Endothelial cell of umbilical vein (primary cell): ENCODE measurements at regions not wholly inside any gene's neighbourhood (a gene's known extent, or its start where the extent isn't known, plus 50 kb on each side); places are given as distances from the start of the nearest gene placed in this dataset.

Source experiments
- BruUV-seq: library from RNA; stranded (reverse); fragments of 400-500 nt; replicated peaks from 2 replicates; lab custom pipeline; 2021; lab: Mats Ljungman, UMichigan
- CTCF ChIA-PET: fragments of 300-600, 350-600 bp; sonication (Branson Sonifier 250); formaldehyde crosslinking; loops from one replicate; lab custom pipeline; 2021; ENCODE audit warnings: antibody characterized with exemption, inconsistent platforms; lab: Charles Lee
- POLR2A ChIA-PET: fragments of 300-600, 350-600 bp; sonication (Branson Sonifier 250); formaldehyde crosslinking; loops from one replicate; lab custom pipeline; 2021; ENCODE audit warnings: antibody characterized with exemption, inconsistent platforms; lab: Charles Lee
- DNase-seq: peaks from one replicate; pipeline ENCODE4 v3.0.0-alpha.2; 2011; ENCODE audit warnings: low read depth, low spot score
- FAIRE-seq: peaks from 2 replicates; lab custom pipeline; 2011; peaks lifted over from hg19 to GRCh38; lab: Jason Lieb, UNC
- H2AFZ ChIP-seq: 2 replicates; pipeline ENCODE4 v1.6.0; 2012; ENCODE audit warnings: low read depth, low read length, control low read depth, inconsistent platforms
- H3K27ac ChIP-seq: 2 replicates; pipeline ENCODE4 v1.5.1; 2011; ENCODE audit warnings: low read depth, mild to moderate bottlenecking, control low read depth, low read length, moderate library complexity; ENCODE audit not compliant: insufficient read depth
- H3K27me3 ChIP-seq, 2 experiments: 2 replicates each; pipeline versions ENCODE4 v1.6.0 to v1.6.1; 2011; ENCODE audit warnings: low read length in 2 of 2, mixed read lengths in 1 of 2; ENCODE audit not compliant: control insufficient read depth in 2 of 2, insufficient read depth in 2 of 2
- H3K36me3 ChIP-seq, 2 experiments: 2 replicates in 1 of 2; 3 replicates in 1 of 2; pipeline ENCODE4 v1.5.1; 2011; ENCODE audit warnings: low read length in 2 of 2, mild to moderate bottlenecking in 1 of 2, moderate library complexity in 1 of 2; ENCODE audit not compliant: control insufficient read depth in 2 of 2, insufficient read depth in 2 of 2; ENCODE audit errors: extremely low read depth in 1 of 2
- H3K4me1 ChIP-seq: 3 replicates; pipeline ENCODE4 v1.5.1; 2011; ENCODE audit warnings: mild to moderate bottlenecking, low read length; ENCODE audit not compliant: control insufficient read depth, insufficient read depth; ENCODE audit errors: extremely low read depth
- H3K4me2 ChIP-seq: 2 replicates; pipeline ENCODE4 v1.6.1; 2011; ENCODE audit warnings: low read length, control low read depth, mixed read lengths; ENCODE audit not compliant: insufficient read depth
- H3K4me3 ChIP-seq, 3 experiments: fragments of 200-600 bp in 1 of 3; sonication (generic), shearing (Covaris generic) in 1 of 3; replicated peaks in 1 of 3; 2 replicates each; pipeline ENCODE4 v1.5.1; 2011 to 2016; ENCODE audit warnings: control low read depth in 3 of 3, low read length in 3 of 3, mild to moderate bottlenecking in 2 of 3, inconsistent platforms in 1 of 3, low read depth in 1 of 3, moderate library complexity in 1 of 3; ENCODE audit not compliant: insufficient read depth in 1 of 3
- H3K79me2 ChIP-seq: 2 replicates; pipeline ENCODE4 v1.6.0; 2012; ENCODE audit warnings: low read length, inconsistent platforms; ENCODE audit not compliant: control insufficient read depth, insufficient read depth
- H3K9ac ChIP-seq: replicated peaks from 2 replicates; pipeline ENCODE3; 2011; ENCODE audit warnings: low read length, control low read depth; ENCODE audit not compliant: insufficient read depth; ENCODE audit errors: extremely low read depth
- H3K9me1 ChIP-seq: replicated peaks from 3 replicates; pipeline ENCODE4 v1.6.0; 2011; ENCODE audit warnings: mild to moderate bottlenecking, low read length; ENCODE audit not compliant: control insufficient read depth, insufficient read depth; ENCODE audit errors: extremely low read depth
- H3K9me3 ChIP-seq: replicated peaks from 2 replicates; pipeline ENCODE4 v1.5.1; 2012; ENCODE audit warnings: low read length, inconsistent platforms; ENCODE audit not compliant: control insufficient read depth, insufficient read depth
- H4K20me1 ChIP-seq: replicated peaks from 2 replicates; pipeline ENCODE3; 2011; ENCODE audit warnings: mild to moderate bottlenecking, low read length; ENCODE audit not compliant: control insufficient read depth, insufficient read depth; ENCODE audit errors: extremely low read depth
- EZH2 ChIP-seq: IDR thresholded peaks from 2 replicates; pipeline ENCODE4 v1.6.1; 2012; ENCODE audit warnings: borderline replicate concordance, low read depth, mild to moderate bottlenecking, moderate library complexity, low read length, inconsistent platforms; ENCODE audit not compliant: severe bottlenecking
- FOS ChIP-seq: IDR thresholded peaks from 2 replicates; pipeline ENCODE4 v1.6.1; 2011; ENCODE audit warnings: mild to moderate bottlenecking, low read length, moderate library complexity, borderline replicate concordance; ENCODE audit not compliant: insufficient read depth
- GATA2 ChIP-seq: IDR thresholded peaks from 2 replicates; pipeline ENCODE4 v1.7.0; 2011; ENCODE audit warnings: low read depth, mild to moderate bottlenecking, moderate library complexity, mixed read lengths, low read length; ENCODE audit not compliant: insufficient read length, insufficient read depth
- MYC ChIP-seq: IDR thresholded peaks from one replicate; pipeline ENCODE4 v1.6.1; 2011; ENCODE audit warnings: mild to moderate bottlenecking, low read depth, low read length
- POLR2AphosphoS5 ChIP-seq: IDR thresholded peaks from 2 replicates; pipeline ENCODE4 v1.6.1; 2012; ENCODE audit warnings: low read depth, mild to moderate bottlenecking, control low read depth, low read length, moderate library complexity; ENCODE audit not compliant: insufficient read depth
- dilution Hi-C: fragments of 300-500 bp; cut with MboI; formaldehyde crosslinking; loops from one replicate; pipeline ENCODE4 v1.15.0; 2019; ENCODE audit warnings: low sequenced_read_pairs; ENCODE audit not compliant: extremely low pct_ligation_motif_present
- intact Hi-C: fragments of 100-400 bp; cut with micrococcal nuclease; formaldehyde crosslinking; loops from one replicate; pipeline ENCODE4 v1.10.0; 2022
- TF ChIP-seq, protein P1 (sequence below): IDR thresholded peaks from 2 replicates; pipeline ENCODE4 v1.6.1; 2011; ENCODE audit not compliant: insufficient read depth, insufficient read length
- TF ChIP-seq, protein P2 (sequence below), 2 donors: IDR thresholded peaks; 1 replicate in 1 of 2; 2 replicates in 1 of 2; pipeline ENCODE4 v1.5.1; 2011; ENCODE audit warnings: low read length in 2 of 2, mild to moderate bottlenecking in 2 of 2, moderate library complexity in 2 of 2, control low read depth in 1 of 2, inconsistent platforms in 1 of 2, low read depth in 1 of 2; ENCODE audit not compliant: insufficient read depth in 1 of 2; ENCODE audit errors: extremely low read depth in 1 of 2

GRCh38 chr2:102992607-102993006 lies 230.8 kb downstream of the TMEM182 start:
- no peaks in the 10 kb centered on the region for H3K9me1 ChIP-seq
- ChIA-PET POLR2A (no interaction called here), CTCF (no interaction called here)
- no peak overlapping the region for H3K9ac ChIP-seq
- no peaks in the 10 kb centered on the region for H3K27me3 ChIP-seq
- no peaks in the 10 kb centered on the region for H3K79me2 ChIP-seq
- peaks cover 2% of the 10 kb centered on the region for H3K9me3 ChIP-seq
- H3K4me3 ChIP-seq = no peak overlapping the region
- no peak overlapping the region for H2AFZ ChIP-seq
- TF ChIP-seq POLR2AphosphoS5 = no peak
- TF ChIP-seq FOS = no peak
- TF ChIP-seq MYC = no peak
- TF ChIP-seq, protein P1, sequence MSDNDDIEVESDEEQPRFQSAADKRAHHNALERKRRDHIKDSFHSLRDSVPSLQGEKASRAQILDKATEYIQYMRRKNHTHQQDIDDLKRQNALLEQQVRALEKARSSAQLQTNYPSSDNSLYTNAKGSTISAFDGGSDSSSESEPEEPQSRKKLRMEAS = no peak
- TF ChIP-seq, protein P2, sequence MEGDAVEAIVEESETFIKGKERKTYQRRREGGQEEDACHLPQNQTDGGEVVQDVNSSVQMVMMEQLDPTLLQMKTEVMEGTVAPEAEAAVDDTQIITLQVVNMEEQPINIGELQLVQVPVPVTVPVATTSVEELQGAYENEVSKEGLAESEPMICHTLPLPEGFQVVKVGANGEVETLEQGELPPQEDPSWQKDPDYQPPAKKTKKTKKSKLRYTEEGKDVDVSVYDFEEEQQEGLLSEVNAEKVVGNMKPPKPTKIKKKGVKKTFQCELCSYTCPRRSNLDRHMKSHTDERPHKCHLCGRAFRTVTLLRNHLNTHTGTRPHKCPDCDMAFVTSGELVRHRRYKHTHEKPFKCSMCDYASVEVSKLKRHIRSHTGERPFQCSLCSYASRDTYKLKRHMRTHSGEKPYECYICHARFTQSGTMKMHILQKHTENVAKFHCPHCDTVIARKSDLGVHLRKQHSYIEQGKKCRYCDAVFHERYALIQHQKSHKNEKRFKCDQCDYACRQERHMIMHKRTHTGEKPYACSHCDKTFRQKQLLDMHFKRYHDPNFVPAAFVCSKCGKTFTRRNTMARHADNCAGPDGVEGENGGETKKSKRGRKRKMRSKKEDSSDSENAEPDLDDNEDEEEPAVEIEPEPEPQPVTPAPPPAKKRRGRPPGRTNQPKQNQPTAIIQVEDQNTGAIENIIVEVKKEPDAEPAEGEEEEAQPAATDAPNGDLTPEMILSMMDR (IDR thresholded peaks at IDR 0.05; ENCODE audit: extremely low read depth in 1 of 2, insufficient read depth in 1 of 2, low read depth in 1 of 2, low read length in 2 of 2) = no peak
- no peak for TF ChIP-seq GATA2
- no peak for TF ChIP-seq EZH2
- H4K20me1 ChIP-seq = no peaks in the 10 kb centered on the region
- no peak overlapping the region for H3K4me2 ChIP-seq
- dilution Hi-C loops = no loop called here
- no peaks in the 10 kb centered on the region for H3K4me1 ChIP-seq
- intact Hi-C loops = no loop called here
- no peaks in the 10 kb centered on the region for H3K36me3 ChIP-seq
- no peak for DNase-seq
- no TSS peak for BruUV-seq
- H3K27ac ChIP-seq = no peak overlapping the region
- no peak for FAIRE-seq
